ENCODE measurements at regions not wholly inside any gene's neighbourhood (a gene's known extent, or its start where the extent isn't known, plus 50 kb on each side); places are given as distances from the start of the nearest gene placed in this dataset.
"Not testable (repeated sequence)": the region's sequence is repeated elsewhere in the genome, so short reads cannot be mapped to it uniquely, and the experiment has no call there.

GRCh38 chr10:33655921-33656320, 321.5 kb upstream of the NRP1 start:
- DNase-seq (ENCODE audit: low spot score), result no peak

GRCh38 chr10:33655165-33655815, 320.8 kb upstream of the NRP1 start:
- no peak for DNase-seq (ENCODE audit: low spot score)

- no peak for DNase-seq (ENCODE audit: low spot score)
These were observed 319.3 kb upstream of the NRP1 start for GRCh38 chr10:33653584-33654367.

GRCh38 chr10:33652870-33653269, 318.4 kb upstream of the NRP1 start:
- no peak for DNase-seq (ENCODE audit: low spot score)

GRCh38 chr10:33650131-33650530, 315.7 kb upstream of the NRP1 start:
- DNase-seq (ENCODE audit: low spot score), result not testable (repeated sequence)

GRCh38 chr10:33643042-33643441, 308.6 kb upstream of the NRP1 start:
- no peak for DNase-seq (ENCODE audit: low spot score)

- no peak for DNase-seq (ENCODE audit: low spot score)
These were observed 304.4 kb upstream of the NRP1 start for GRCh38 chr10:33638891-33639290.

GRCh38 chr10:33638374-33638773, 303.9 kb upstream of the NRP1 start:
- no peak for DNase-seq (ENCODE audit: low spot score)

GRCh38 chr10:33635967-33636515, 301.6 kb upstream of the NRP1 start:
- DNase-seq (ENCODE audit: low spot score), result no peak

GRCh38 chr10:33632432-33632831, 298.0 kb upstream of the NRP1 start:
- DNase-seq (ENCODE audit: low spot score), result peak; percentile 12

- DNase-seq (ENCODE audit: low spot score), result no peak
These were observed 297.5 kb upstream of the NRP1 start for GRCh38 chr10:33631991-33632390.

- DNase-seq (ENCODE audit: low spot score), result no peak
These were observed 296.3 kb upstream of the NRP1 start for GRCh38 chr10:33630761-33631160.

- DNase-seq (ENCODE audit: low spot score), result no peak
These were observed 293.1 kb upstream of the NRP1 start for GRCh38 chr10:33627611-33628010.

- DNase-seq (ENCODE audit: low spot score), result no peak
These were observed 292.5 kb upstream of the NRP1 start for GRCh38 chr10:33626798-33627466.

- no peak for DNase-seq (ENCODE audit: low spot score)
These were observed 289.2 kb upstream of the NRP1 start for GRCh38 chr10:33623669-33624068.

- peak; percentile 59 for DNase-seq (ENCODE audit: low spot score)
These were observed 286.6 kb upstream of the NRP1 start for GRCh38 chr10:33621101-33621500.

GRCh38 chr10:33618196-33618595, 283.7 kb upstream of the NRP1 start:
- DNase-seq (ENCODE audit: low spot score), result no peak

GRCh38 chr10:33617381-33618080, 283.1 kb upstream of the NRP1 start:
- DNase-seq (ENCODE audit: low spot score), result no peak

- DNase-seq (ENCODE audit: low spot score), result no peak
These were observed 282.5 kb upstream of the NRP1 start for GRCh38 chr10:33616956-33617355.

- no peak for DNase-seq (ENCODE audit: low spot score)
These were observed 278.1 kb upstream of the NRP1 start for GRCh38 chr10:33612551-33612950.

GRCh38 chr10:33612116-33612515, 277.6 kb upstream of the NRP1 start:
- DNase-seq (ENCODE audit: low spot score), result no peak

- no peak for DNase-seq (ENCODE audit: low spot score)
These were observed 277.0 kb upstream of the NRP1 start for GRCh38 chr10:33611423-33611822.

Data from putamen (tissue), 1 donor.